NCI-H146 treated with DMSO at 0.1 percent for 48 hours (cell line): ENCODE measurements at regions not wholly inside any gene's neighbourhood (a gene's known extent, or its start where the extent isn't known, plus 50 kb on each side); places are given as distances from the start of the nearest gene placed in this dataset.

Experiments
- DNase-seq: peaks from one replicate; lab custom pipeline; 2025; ENCODE audit not compliant: unreplicated experiment; lab: John Stamatoyannopoulos, UW

DNA sequence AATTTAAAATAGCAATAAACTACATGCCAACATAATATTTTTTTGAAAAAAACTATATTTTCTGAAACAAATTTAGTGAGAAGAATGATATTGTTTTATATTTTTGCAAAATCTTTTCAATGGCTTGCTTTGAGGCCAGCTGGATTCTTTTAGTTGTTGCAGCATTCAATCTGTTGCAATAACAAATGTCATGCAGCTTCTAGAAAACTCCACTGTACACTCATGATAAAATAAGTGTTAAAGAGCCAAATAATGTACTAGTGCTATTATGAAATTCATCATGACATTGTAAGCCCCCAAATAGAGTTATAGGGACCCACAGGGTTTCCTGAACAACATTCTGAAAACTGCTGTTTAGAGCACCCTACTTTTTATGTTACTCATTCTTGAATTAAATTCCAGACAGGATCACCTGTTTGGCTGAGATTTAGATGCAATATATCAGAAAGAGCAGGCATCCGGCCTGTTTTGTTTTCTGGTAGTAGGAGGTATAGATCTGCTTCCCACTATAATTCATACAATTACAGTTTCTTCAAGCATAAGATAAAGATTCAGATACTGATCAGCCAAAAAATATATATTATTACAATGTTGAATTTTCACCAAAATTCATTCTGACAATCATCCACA lies 703.0 kb upstream of the ZNF385D start:
- no peak for DNase-seq

DNA sequence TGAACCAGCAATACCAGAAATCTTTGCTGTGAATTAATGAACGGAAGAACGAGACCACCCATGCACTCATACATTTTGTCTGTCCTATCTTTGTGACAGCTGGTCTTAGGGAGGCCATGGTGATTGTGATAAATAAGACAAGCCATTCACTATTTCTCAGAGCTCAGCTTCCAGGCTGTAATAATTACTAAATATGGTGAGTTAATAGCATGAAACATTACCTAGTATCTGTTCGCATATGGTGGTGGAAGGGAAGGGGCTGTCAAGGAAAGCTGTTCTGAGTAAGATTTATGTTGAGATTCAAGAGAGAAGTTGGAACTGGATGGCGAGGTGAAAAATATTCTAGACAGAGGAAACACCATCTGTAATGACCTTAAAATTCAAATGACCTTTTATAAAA lies 719.0 kb upstream of the ZNF385D start:
- no peak for DNase-seq

GRCh38 chr3:22471557-22471956 lies 720.5 kb upstream of the ZNF385D start:
- DNase-seq, result no peak

GRCh38 chr3:22474706-22475445 lies 723.9 kb upstream of the ZNF385D start:
- DNase-seq, result no peak

DNA sequence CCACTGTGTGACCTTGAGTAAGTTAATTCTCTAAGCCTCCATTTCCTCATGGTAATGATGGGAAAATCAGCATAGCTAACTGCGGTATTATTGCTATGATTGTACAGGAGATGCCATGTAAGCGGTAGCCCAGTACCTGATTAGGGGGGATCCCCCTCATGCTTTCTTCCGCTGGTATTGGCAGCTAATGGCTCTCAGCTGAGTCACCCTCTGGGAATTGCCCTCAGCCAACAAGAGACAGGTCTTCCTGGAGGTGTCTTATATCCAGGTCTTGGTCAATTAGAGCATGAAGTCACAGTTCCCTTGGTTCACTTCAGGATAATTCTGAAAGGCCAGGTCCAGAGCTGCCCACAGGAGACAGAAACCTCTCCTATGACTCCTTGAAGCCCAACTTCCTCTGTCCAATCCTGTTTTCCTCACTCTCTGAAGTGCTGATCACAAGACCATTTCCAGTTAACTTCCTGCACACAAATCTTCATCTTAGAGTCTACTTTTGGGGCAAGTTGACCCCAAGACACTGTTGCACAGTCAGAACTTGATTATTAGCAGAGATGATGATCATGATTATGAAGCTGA lies 724.7 kb upstream of the ZNF385D start:
- no peak for DNase-seq

GRCh38 chr3:22476976-22477375 lies 726.0 kb upstream of the ZNF385D start:
- DNase-seq, result no peak

GRCh38 chr3:22485954-22486353 lies 717.2 kb upstream of the UBE2E2 start:
- no peak for DNase-seq

DNA sequence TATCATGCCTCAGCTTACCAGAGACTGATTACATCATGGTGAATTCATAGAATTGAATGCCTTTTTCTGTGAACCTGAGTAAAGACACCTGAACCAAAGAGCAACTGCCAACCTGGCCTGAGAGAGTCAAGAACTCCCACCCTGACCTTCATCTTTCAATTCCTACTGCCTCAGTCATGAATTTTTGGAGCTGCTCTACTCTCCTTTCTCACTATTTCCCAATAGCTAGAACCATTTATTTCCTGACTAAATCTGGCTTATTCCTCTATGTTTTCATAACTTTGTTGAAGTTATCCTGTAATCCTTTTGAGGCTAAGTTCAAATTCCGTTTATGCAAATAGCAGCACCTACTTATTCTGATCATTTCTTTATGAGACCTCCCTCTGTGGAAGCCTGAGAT lies 712.4 kb upstream of the UBE2E2 start:
- DNase-seq, result no peak

- DNase-seq, result no peak
Measured at GRCh38 chr3:22491344-22491743, 711.8 kb upstream of the UBE2E2 start.

DNA sequence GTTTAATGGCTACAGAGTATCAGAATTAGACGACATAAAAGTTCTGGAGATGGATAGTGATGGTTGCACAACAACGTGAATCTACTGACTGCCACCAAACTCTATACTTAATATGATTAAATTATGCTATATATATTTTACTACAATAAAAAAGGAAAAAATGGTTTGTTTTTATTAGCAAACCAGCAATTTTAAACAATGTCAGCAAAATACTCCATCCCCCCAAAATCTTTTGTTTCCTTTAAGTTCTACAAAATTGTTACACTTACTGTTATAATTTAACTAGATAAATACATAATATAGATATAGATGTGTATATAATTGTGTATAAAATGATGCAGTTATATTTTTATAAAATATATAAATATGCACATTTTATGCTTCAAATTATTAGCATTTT lies 710.8 kb upstream of the UBE2E2 start:
- no peak for DNase-seq

GRCh38 chr3:22495241-22495640 lies 707.9 kb upstream of the UBE2E2 start:
- no peak for DNase-seq

DNA sequence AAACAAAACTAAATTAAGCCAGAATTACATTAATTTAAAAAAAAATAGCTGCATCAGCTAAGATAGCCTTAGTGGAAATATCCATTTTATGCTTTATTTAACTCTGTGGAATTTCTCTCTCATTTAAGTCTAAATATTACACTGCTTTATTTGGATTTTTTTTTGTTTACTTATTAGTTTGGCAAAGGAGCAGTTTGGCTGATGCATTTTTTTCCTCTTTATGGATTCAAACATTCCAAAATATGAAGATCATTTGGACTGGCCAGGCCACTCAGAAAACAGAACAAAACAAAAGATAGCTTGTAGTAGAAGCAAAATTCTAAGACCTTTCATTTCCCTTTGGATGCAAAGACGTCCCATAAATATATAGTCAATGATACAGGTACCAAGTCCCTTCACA lies 707.3 kb upstream of the UBE2E2 start:
- no peak for DNase-seq

DNA sequence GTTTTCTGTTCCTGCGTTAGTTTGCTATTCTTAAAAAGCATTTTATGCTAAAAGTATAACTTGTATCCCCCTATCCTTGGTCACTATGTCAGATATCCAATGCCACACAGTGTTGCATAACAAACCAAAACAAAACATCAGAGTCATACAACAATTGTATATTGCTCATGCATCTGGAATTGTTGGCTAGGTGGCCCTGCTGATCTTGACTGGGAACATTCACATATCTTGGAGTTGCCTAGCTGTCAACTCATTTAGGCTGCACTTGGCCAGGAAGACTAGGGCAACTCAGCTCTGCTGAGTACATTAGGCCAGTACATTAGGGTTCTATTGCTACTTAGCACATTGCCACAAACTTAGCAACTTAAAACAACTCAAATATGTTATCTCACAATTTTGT lies 706.5 kb upstream of the UBE2E2 start:
- DNase-seq, result no peak

GRCh38 chr3:22506871-22507270 lies 696.3 kb upstream of the UBE2E2 start:
- DNase-seq, result no peak

GRCh38 chr3:22507709-22508108 lies 695.4 kb upstream of the UBE2E2 start:
- no peak for DNase-seq

DNA sequence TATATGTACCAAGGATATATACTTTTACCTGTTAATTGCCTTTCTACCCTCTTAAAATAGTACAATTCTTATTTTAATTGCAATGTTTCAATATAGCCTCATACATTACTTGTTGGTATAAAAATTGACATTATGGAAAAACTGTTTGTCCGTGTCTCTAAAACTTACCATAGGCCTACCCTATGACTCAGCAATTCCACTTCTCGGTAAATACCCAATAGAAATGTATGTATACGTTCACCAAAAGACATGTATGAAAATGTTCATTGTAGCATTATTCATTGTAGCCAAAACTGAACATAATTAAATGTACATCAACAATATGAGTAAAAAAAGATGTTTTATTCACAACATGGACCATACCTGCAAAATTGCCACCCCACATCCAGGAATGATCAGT lies 679.2 kb upstream of the UBE2E2 start:
- DNase-seq, result no peak

- DNase-seq, result no peak
Measured at GRCh38 chr3:22526266-22526837, 676.8 kb upstream of the UBE2E2 start.

- no peak for DNase-seq
Measured at GRCh38 chr3:22536541-22536940, 666.6 kb upstream of the UBE2E2 start.

- no peak for DNase-seq
Measured at GRCh38 chr3:22537560-22537959, 665.6 kb upstream of the UBE2E2 start.

DNA sequence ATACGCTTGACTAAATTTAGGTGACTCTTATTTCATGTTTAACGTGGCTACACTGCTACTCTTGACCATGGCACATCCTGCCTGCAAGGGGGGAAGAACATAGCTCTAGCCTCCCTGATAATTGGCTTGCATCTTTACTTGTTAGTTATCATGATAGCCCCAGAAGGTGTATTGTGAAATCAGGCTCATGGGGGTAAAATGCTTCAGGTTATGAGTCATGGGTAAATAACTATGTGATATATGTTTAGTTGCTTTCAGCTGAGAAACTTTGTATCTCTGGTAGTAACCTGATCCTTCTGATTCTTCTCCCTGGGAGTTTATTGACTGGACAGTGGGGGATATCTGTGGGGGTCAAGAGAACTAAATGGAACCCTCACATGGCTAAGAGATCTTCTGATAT lies 660.8 kb upstream of the UBE2E2 start:
- no peak for DNase-seq

DNA sequence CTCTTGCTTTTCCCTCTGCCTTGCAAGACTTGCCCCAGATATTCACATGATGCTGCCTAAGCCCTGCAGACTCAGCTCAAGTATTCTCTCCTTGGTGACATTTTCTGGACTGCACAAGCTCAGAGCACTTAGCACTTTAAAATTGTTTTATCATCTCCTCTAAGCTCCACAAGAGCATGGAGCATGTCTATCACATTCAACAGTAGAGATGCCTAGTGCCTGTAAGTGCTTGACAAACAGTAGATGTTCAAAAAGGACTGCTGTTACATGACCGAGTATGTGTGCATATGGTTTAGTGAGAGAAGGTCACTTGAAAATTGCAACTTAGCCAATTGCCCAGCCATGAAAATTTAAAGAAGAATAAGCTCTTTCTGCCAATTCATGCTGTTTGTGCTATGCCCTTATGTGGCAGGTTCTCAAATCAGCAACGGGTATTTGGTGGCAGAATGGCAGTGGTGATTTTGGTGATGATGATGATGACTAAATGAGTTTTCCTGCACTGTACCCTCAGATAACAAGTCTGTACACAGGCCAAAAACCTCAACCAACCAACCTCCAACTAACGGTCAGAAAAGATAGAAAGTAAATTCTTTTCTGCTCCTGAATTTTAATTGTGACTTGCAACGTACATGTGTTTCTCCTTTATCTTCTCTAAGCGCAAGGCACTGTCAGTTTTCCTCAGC lies 647.2 kb upstream of the UBE2E2 start:
- no peak for DNase-seq

- DNase-seq, result no peak
Measured at GRCh38 chr3:22565393-22565792, 637.7 kb upstream of the UBE2E2 start.
